Activated gamma-delta T cell treated with Interleukin-2 at 50 U/mL for 16 hours (primary cell): ENCODE measurements at regions not wholly inside any gene's neighbourhood (a gene's known extent, or its start where the extent isn't known, plus 50 kb on each side); places are given as distances from the start of the nearest gene placed in this dataset.

Experiments used
- DNase-seq: peaks from one replicate; pipeline ENCODE4 v3.0.0-alpha.2; 2020

DNA sequence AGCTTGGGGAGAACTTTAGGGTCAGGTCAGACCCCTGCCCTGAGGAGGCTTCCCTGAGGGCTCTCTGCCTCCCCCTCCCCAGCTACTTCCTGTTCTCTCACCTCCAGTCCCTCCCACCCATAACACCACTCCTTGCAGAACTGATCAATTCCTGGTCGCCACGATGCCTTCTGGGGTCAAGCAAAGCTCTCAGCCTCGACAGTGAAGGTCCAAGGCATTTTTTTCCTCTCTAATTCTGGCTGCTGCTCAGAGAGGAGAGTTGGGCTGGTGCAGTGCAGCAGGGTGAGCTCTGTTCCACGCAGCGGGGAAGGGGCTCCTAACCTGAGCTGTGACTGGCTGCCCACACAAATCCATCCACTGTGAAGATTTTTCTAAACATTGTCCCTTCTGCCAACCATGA, 628.4 kb downstream of the BRD1 start:
- DNase-seq: no peak

GRCh38 chr22:49198705-49199084, 629.0 kb downstream of the BRD1 start:
- DNase-seq: no peak

DNA sequence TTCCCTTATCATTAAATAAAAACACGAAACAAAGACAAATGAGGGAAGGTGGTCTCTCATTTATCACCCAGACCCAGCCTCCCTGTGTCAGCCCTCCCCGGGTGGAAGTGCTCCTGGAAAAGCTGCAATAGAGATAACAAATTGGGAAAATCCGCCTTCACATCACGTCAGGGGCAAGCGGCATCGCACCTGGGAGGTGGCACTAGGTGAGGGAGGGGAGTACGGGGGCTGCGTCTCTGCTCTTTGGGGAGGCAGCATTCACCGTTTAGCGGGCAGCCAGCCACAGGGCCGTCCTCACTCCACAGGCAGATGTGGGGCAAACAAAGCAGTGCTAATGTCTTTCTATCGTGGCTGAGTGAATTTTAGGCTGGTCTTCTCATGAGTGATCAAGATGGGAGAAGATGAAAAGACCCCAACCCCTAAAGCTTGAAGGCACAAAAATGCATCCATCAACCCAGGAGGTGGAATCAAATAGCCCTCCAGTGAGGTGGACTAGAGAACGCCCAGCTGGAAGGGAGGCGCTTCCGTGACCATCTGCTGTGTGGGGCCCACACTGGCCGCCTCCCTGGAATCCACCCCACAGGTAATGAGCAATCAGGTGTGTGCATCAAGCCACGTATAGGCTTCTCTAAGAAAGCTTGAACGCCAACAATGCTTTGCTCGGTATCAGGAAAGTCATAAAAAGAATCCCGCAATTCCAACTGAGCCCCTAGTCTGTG, 629.5 kb downstream of the BRD1 start:
- no peak for DNase-seq

GRCh38 chr22:49197505-49197904, 630.2 kb downstream of the BRD1 start:
- no peak for DNase-seq

- DNase-seq: no peak
Observed at GRCh38 chr22:49196046-49196511, 631.6 kb downstream of the BRD1 start.

DNA sequence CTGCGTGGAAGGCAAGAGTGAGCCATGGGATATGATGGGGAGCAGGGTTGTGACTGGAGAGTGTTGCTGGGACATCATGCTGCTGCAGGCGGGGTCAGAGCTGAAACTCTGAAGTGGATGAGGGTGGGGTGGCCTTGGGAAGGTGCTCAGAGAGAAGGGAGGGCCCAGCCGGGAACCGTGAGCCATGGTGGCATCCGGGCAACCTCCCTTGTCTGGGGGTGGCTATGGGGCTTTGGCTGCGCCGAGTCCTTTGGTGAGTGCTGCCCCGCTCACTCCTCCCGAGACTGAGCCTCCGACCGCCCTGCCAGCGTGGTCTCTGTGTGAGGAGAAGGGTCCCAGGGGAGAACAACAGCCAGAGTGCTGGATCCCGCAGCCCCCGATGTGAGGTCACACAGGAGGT, 632.0 kb downstream of the BRD1 start:
- no peak for DNase-seq

DNA sequence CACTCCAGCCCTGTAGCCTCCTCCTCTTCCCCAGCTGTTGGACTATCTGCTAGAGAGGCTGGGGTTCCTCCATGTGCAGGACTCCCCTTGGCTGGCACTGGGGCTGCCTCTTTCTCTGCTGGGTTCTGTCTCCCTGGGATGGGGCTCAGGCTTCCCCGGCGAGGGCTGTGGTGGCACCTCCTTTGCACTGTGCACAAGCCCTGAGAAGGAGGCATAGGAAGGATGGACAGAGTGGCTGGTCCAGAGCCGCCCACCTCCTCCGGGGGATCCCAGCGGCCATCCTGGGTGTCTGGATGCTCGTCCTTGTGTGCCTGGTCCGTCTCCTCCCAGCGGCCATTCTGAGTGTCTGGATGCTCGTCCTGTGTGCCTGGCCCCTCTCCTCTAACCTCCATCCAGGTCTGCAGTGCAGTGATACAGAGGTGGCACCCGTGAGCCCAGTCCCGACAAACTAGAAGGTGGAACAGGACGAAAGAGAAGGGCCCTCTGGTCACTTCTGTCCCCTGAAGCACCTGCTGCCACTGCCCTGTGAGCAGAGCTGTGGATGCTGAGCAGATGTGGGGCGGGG, 633.7 kb downstream of the BRD1 start:
- DNase-seq: no peak

DNA sequence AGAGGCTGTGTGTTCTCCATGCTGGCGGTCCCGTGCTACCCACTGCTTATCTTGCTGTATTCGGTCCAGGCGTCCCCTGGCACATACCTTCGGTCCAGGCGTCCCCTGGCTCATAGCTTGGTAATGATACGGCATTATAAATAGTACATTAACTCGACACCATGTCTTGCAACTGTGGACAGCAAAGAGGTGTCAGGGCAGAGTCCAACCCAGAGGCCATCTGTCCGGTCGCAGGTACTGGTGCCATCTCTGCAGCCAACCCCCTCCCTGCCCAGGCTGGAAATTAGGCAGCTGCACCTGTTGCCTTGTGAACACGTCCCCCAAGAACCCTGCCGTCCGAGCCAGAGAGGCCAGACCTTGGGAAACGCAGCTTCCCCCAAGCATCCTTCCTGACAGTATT, 634.3 kb downstream of the BRD1 start:
- no peak for DNase-seq

- DNase-seq: no peak
Observed at GRCh38 chr22:49192857-49193250, 634.8 kb downstream of the BRD1 start.

DNA sequence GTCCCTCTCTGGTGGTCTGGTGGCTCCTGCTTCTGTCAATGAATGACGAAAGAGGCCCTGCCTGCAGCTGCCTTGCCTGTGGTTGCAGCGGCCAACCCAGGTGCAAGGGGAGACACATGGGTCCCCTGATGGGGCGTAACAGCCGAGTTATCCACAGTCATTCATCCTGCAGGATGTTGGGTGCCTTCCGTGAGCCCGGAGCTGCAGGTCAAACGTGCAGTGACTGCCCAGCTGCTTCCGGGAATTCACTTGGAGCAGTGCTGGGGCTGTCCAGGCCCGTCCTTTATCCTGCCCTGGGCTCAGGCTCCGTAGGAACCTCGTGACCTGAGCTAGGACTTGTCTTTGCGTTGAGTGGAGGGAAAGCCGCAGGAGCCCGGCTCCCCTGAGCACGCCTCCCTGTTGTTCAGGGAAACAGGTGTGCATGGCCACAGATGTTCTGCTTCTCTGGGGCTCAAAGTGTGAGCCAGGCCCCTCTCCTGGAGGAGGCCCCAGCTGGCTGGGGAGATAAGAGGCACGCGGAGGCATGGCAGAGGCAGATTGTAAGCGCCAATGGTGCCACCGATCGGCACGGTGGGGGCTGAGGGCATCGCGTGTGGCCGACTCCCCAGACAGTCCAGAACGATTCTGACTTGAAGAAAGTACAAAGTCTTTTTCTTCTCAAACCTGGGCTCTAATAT, 635.4 kb downstream of the BRD1 start:
- DNase-seq: no peak

- DNase-seq: no peak
Observed at GRCh38 chr22:49191506-49191980, 636.1 kb downstream of the BRD1 start.

DNA sequence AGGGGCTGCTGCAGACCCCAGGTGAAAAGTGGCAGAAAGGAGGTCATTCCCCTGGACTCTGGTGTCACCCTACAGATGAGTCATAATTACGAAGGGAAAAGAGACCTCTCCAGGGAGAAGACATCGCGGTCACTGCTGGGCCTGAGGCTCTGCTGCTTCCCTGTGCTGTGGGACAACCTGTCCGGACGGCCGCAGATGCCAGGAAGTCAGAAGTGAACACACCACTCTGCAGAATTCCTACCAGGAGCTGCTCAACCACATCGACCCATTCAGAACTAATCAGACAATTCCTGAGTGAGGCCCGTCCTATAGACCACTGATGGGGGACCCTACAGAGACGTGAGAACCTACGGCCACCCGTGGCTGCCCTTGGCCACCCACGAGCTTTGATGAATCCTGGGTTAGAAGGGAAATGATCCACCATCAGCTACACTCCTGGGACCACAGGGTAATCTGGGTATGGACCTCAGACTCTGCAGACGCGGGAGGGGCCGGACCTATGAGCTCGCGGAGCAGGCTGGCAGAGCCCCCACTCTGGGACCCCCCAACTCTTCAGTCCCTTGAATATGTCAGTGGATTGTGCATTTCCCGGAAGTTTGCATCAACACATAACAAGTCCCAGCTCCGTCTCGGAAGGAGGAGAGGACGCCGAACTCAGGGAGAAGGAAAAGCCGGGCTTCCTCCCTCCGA, 636.7 kb downstream of the BRD1 start:
- DNase-seq: no peak

GRCh38 chr22:49189871-49190270, 637.8 kb downstream of the BRD1 start:
- DNase-seq: no peak

- no peak for DNase-seq
Observed at GRCh38 chr22:49188591-49188990, 639.1 kb downstream of the BRD1 start.

- no peak for DNase-seq
Observed at GRCh38 chr22:49188091-49188490, 639.6 kb downstream of the BRD1 start.

- no peak for DNase-seq
Observed at GRCh38 chr22:49186762-49187161, 640.9 kb downstream of the BRD1 start.

DNA sequence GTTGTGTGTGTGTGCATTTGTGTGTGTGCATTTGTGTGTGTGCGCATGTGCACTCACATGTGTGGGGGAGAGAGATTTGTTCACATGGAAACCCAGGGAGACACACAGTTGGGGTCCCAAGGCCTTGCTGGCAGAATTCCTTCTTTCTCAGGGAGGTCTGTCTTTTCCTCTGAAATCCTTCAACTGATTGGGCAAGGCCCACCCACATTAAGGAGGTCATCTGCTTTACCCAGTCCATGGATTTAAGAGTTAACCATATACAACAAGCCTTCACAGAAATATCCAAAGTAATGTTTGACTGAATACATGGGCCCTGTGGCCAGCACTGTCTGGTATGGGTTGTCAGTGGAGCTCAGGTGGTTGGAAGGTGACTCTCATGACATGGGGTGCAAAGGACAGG, 641.4 kb downstream of the BRD1 start:
- no peak for DNase-seq

GRCh38 chr22:49185312-49185969, 642.2 kb downstream of the BRD1 start:
- DNase-seq: no peak

- DNase-seq: no peak
Observed at GRCh38 chr22:49184736-49185135, 642.9 kb downstream of the BRD1 start.

GRCh38 chr22:49183826-49184216, 643.9 kb downstream of the BRD1 start:
- no peak for DNase-seq

DNA sequence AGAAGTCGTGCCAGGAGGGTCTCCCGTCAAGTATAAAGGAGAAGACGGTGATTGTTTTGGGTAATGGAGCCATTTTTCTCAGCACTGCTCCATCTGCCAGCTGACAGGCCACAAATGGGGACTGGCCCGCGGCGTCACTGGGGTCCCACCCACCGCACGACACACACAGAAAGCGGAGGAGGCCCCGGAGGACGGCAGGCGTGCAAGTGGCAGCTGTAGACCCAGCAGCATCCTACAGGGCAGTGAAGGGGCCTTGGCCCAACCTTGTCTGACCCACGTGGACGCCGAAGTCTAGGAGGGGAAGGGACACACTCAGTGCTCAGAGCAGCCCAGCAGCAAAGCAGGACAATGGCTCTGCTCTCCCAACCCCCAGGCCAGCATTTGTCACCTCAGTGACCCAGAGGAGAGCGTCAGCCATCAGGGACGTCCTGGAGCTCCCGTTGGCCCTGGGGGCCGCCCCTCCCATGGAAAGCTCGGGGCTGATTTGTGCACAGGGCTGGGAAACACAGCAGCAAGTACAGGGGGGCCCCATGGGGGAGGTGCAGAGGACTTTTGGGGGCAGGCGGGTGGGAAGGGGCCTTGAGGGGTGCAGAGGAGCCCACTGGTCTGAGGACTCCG, 644.4 kb downstream of the BRD1 start:
- DNase-seq: no peak

GRCh38 chr22:49182416-49182815, 645.3 kb downstream of the BRD1 start:
- no peak for DNase-seq

DNA sequence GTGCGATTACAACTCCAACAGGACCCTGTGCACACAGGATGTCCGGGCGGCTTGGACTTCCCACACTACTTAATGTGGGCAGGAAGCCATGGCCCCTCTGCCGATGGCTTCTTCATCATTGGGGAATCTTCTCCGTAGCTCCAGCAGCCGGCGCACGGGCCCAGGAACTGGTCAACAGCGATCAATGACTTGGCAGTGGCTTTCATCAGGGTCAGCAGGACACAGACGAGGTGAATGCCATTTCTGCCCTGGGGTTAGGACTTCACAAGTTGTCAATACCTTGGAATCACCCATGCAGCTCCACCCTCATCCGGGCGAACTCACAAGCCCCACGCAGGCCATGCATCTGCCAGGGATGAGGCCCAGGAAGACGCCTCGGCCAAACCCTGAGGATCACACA, 645.7 kb downstream of the BRD1 start:
- no peak for DNase-seq
